Ectodermal cell (in vitro differentiated cells): ENCODE measurements at regions not wholly inside any gene's neighbourhood (a gene's known extent, or its start where the extent isn't known, plus 50 kb on each side); places are given as distances from the start of the nearest gene placed in this dataset.

Experiments
- H3K27ac ChIP-seq: 2 replicates; pipeline ENCODE4 v1.7.0; 2013; ENCODE audit warnings: mild to moderate bottlenecking, low read depth, low read length; ENCODE audit not compliant: insufficient read depth, poor library complexity, severe bottlenecking
- H3K27me3 ChIP-seq: 2 replicates; pipeline ENCODE4 v1.7.0; 2013; ENCODE audit warnings: mild to moderate bottlenecking, low read length; ENCODE audit not compliant: insufficient read depth, control insufficient read depth, poor library complexity, severe bottlenecking
- H3K36me3 ChIP-seq: one replicate; pipeline ENCODE4 v1.7.0; 2013; ENCODE audit warnings: low read length; ENCODE audit not compliant: control insufficient read depth, insufficient read depth
- H3K4me1 ChIP-seq: one replicate; pipeline ENCODE4 v1.7.0; 2013; ENCODE audit warnings: low read length; ENCODE audit not compliant: control insufficient read depth, insufficient read depth
- H3K4me3 ChIP-seq: 2 replicates; pipeline ENCODE4 v1.7.0; 2013; ENCODE audit warnings: low read depth, low read length, control low read depth; ENCODE audit not compliant: insufficient read depth
- H3K9me3 ChIP-seq: 2 replicates; pipeline ENCODE4 v1.7.0; 2013; ENCODE audit warnings: mild to moderate bottlenecking, low read length, moderate library complexity; ENCODE audit not compliant: control insufficient read depth
- WGBS, 2 experiments: methylation state at CpG; one replicate each; pipeline ENCODE4 v1.1.7; 2013; ENCODE audit warnings: missing lambda C conversion rate in 2 of 2; 5-methylcytosine and 5-hydroxymethylcytosine counted together

- Histone ChIP-seq H3K4me3 (no peak overlapping the region), H3K9me3 (no peaks in the 10 kb centered on the region), H3K27ac (peak overlapping the region; percentile 41), H3K36me3 (no peaks in the 10 kb centered on the region), H3K27me3 (no peaks in the 10 kb centered on the region), H3K4me1 (peaks cover 7% of the 10 kb centered on the region)
- WGBS, 2 experiments, result 63 to 71% methylated on average over 6 of the region's 6 CpGs
Measured at GRCh38 chr10:10092581-10092980, 925.1 kb upstream of the CELF2 start.

DNA sequence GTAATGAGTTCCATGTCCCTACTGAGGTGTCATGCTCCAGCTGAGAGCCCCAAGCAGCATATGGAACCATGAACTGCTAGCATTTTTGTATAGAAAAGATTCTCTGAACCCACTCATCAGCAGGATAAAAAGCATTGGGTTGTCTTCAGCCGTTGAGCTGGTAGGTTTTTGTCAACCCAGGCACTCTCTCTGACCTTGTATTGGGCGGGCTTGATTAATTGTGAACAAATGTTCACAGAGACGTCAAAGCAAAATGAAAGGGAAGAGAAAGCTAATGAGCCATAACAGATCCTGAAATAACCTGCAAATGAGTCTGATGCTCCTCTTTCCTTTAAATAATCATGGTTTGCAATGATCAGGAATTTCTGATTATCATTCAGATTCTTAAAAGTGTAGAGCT is 924.7 kb upstream of the CELF2 start:
- peaks cover 7% of the 10 kb centered on the region for H3K4me1 ChIP-seq
- no peaks in the 10 kb centered on the region for H3K36me3 ChIP-seq
- WGBS, 2 experiments, result 86% methylated on average over 3 of the region's 3 CpGs
- H3K27me3 ChIP-seq, result no peaks in the 10 kb centered on the region
- no peaks in the 10 kb centered on the region for H3K9me3 ChIP-seq
- H3K4me3 ChIP-seq, result no peak overlapping the region
- no peak overlapping the region for H3K27ac ChIP-seq

- 88 to 92% methylated on average over 5 of the region's 5 CpGs for WGBS, 2 experiments
- Histone ChIP-seq H3K27ac (no peak overlapping the region), H3K4me1 (peaks cover 7% of the 10 kb centered on the region), H3K9me3 (no peaks in the 10 kb centered on the region), H3K27me3 (no peaks in the 10 kb centered on the region), H3K36me3 (no peaks in the 10 kb centered on the region), H3K4me3 (no peak overlapping the region)
Measured at GRCh38 chr10:10094691-10095090, 923.0 kb upstream of the CELF2 start.

DNA sequence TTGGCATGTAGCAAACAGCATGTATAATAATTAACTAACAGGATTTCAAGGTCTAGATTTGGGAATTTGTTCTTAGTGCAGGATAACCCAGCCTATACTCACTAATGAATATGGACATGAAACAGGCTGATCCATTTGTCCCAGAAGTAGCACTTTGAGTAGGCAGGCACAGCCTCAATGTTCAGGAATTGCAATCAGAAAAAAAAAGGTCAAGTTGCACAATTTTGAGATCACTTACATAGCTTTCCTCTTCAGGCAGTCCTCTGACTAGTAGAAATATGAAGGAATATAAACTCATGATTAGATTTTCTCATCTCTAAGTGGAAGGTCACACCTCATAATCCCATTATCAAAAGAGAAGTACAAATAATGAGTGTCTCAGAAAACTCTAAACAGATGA is 921.4 kb upstream of the CELF2 start:
- Histone ChIP-seq H3K4me1 (peaks cover 7% of the 10 kb centered on the region), H3K36me3 (no peaks in the 10 kb centered on the region), H3K4me3 (no peak overlapping the region)

DNA sequence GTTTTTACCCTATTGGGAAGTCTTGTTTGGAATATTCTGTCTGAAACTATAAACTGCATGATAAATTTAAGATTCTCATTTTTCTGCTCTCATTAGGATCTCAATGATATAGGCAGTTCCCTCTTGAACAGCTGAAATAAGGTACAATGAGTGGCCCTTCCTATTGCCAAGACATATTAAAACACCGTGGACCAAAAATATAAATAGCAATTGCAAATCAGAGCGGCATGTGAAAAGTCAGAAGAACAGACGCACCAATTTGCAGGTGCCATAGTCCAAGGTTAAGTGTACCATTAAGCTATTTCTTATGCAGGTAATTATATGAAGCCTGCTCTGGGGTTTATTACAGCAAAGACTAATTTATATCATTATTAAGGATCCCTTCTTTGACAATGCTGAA is 920.8 kb upstream of the CELF2 start:
- WGBS, 2 experiments, result 94 to 98% methylated on average over 3 of the region's 3 CpGs
- Histone ChIP-seq H3K27me3 (no peaks in the 10 kb centered on the region), H3K36me3 (no peaks in the 10 kb centered on the region), H3K4me1 (peaks cover 7% of the 10 kb centered on the region), H3K27ac (no peak overlapping the region), H3K4me3 (no peak overlapping the region), H3K9me3 (no peaks in the 10 kb centered on the region)

More for the DNA sequence above, 921.4 kb upstream of the CELF2 start:
- Histone ChIP-seq H3K27me3 (no peaks in the 10 kb centered on the region), H3K9me3 (no peaks in the 10 kb centered on the region), H3K27ac (no peak overlapping the region)

DNA sequence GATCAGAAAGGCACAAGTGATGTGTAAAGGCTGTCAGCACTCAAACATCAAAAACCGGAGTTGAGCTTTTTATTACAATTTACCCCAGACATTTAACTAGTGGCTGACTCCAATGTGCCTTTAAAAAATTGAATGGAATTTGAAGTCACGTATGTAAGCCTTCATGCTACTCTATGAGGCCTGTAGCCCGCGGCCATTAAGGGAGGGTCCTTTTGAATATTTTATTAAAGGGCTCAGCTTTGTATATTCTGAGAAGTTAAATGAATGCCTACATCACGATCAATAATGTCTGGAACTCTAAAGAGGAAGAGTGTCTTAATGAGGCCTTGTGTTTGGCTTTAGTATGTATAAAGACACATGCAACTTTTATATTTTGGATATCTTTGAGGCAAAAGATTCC is 916.6 kb upstream of the CELF2 start:
- Histone ChIP-seq H3K27me3 (no peaks in the 10 kb centered on the region), H3K4me3 (no peak overlapping the region), H3K36me3 (no peaks in the 10 kb centered on the region), H3K4me1 (no peaks in the 10 kb centered on the region), H3K27ac (no peak overlapping the region), H3K9me3 (no peaks in the 10 kb centered on the region)
- WGBS, 2 experiments, result 93 to 95% methylated on average over 5 of the region's 5 CpGs

DNA sequence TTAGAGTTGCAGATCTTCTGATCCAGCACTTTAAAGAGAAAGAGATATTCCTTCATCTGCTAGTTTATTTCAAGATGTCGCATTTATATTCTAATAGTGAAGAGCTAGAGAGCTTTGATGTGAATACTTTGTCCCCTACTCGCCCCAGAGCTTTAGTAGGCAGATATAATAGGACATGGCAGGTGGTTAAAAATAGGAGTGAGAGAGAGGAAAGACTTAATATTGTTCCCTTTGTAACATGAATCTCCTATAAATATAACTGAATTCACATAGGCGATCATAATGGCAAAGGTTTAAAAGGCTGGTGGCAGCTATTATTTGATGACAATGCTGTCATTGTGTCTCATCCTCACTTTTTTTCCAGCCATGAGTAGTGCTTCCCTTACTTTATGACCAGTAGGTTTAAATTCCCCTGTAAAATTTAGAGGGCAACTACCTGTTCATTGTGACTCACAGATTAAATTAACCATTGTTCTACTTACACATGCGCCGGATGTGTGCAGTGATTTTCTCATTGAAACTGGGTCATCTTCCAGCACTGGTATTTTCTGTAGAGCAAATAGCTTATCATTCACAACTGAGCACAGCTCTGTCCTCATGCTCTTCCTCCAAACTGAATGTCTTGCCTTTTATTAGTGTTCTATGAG is 906.7 kb upstream of the CELF2 start:
- Histone ChIP-seq H3K27me3 (no peaks in the 10 kb centered on the region), H3K4me1 (no peaks in the 10 kb centered on the region), H3K36me3 (no peaks in the 10 kb centered on the region), H3K27ac (no peak overlapping the region), H3K4me3 (no peak overlapping the region), H3K9me3 (no peaks in the 10 kb centered on the region)
- 94 to 98% methylated on average over 4 to 5 of the region's 5 CpGs for WGBS, 2 experiments

GRCh38 chr10:10118131-10118530 is 899.5 kb upstream of the CELF2 start:
- WGBS, 2 experiments, result 86 to 100% methylated on average over 1 of the region's 1 CpG

GRCh38 chr10:10120671-10121070 is 897.0 kb upstream of the CELF2 start:
- H3K27ac ChIP-seq, result no peak overlapping the region
- no peaks in the 10 kb centered on the region for H3K4me1 ChIP-seq
- no peaks in the 10 kb centered on the region for H3K27me3 ChIP-seq
- no peaks in the 10 kb centered on the region for H3K36me3 ChIP-seq
- no peak overlapping the region for H3K4me3 ChIP-seq
- H3K9me3 ChIP-seq, result no peaks in the 10 kb centered on the region
- 88% methylated on average over 3 of the region's 3 CpGs; no CpG with 5 or more reads in 1 of the 2 experiments for WGBS, 2 experiments

More at GRCh38 chr10:10118131-10118530, 899.5 kb upstream of the CELF2 start:
- Histone ChIP-seq H3K27ac (no peak overlapping the region), H3K4me3 (no peak overlapping the region), H3K36me3 (no peaks in the 10 kb centered on the region), H3K9me3 (no peaks in the 10 kb centered on the region), H3K27me3 (no peaks in the 10 kb centered on the region), H3K4me1 (no peaks in the 10 kb centered on the region)

DNA sequence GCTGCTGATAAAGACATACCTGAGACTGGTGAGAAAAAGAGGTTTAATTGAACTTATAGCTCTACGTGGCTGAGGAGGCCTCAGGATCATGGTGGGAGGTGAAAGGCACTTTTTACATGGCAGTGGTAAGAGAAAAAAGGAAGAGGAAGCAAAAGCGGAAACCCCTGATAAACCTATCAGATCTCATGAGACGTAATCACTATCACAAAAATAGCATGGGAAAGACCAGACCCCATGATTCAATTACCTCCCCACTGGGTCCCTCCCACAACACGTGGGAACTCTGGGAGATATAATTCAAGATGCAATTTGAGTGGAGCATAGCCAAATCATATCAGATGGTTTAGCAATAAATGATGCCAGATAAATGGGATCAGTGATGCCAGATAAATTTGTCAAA is 892.0 kb upstream of the CELF2 start:
- no peaks in the 10 kb centered on the region for H3K27me3 ChIP-seq
- H3K27ac ChIP-seq, result no peak overlapping the region
- no peaks in the 10 kb centered on the region for H3K4me1 ChIP-seq
- H3K9me3 ChIP-seq, result no peaks in the 10 kb centered on the region
- no peaks in the 10 kb centered on the region for H3K36me3 ChIP-seq
- no peak overlapping the region for H3K4me3 ChIP-seq
- WGBS, 2 experiments, result 94 to 95% methylated on average over 3 to 4 of the region's 4 CpGs

DNA sequence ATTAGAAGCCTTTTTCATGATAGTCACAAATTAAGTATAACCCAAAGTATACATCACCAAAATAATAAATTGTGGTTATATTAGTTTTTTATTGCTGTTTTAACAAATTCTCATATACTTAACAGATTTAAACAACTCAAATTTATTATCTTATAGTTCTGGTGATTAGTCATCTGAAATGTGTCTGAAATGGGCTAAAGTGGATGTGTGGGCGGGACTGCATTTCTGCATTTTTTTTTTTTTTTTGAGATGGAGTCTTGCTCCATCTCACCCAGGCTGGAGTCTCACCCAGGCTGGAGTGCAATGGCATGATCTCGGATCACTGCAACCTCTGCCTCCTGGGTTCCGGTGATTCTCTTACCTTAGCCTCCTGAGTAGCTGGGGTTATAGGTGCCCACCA is 891.5 kb upstream of the CELF2 start:
- no peaks in the 10 kb centered on the region for H3K36me3 ChIP-seq
- H3K4me3 ChIP-seq, result no peak overlapping the region
- no peaks in the 10 kb centered on the region for H3K27me3 ChIP-seq
- no peaks in the 10 kb centered on the region for H3K4me1 ChIP-seq
- WGBS, 2 experiments, result 83 to 84% methylated on average over 3 of the region's 3 CpGs
- H3K27ac ChIP-seq, result no peak overlapping the region
- no peaks in the 10 kb centered on the region for H3K9me3 ChIP-seq
